ENCODE measurements at regions not wholly inside any gene's neighbourhood (a gene's known extent, or its start where the extent isn't known, plus 50 kb on each side); places are given as distances from the start of the nearest gene placed in this dataset.

DNA sequence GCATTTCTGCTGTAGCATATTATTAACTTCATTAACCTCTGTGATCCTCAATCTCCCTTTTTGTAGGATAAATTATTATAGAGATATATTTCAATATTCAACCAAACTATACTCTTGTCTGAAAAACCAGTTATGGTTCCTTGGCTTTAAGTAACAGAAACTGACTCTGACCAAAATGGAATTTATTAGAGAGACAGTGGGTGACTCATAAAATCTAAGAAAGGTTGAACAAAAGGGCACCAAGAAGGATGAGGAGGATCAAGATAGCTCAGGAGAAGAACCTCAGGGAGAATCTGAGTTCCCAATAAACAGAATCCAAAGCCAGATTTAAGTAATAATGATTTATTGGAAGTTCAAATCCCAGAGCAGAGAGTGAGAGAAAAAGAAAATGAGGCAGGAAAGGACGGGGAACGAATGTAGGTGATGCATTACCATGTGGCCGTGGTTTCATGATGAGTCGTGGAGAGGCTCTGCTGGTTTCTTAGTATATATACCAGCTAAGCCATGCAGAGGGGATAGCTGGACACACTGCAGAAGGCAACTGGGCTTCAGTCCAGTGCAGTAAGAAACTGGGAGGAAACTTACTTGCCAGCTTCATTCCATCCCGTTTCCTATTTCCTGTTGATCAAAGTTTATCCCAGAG, 151.5 kb upstream of the GOT2 start:
- CTCF ChIA-PET (ENCODE audit: low intra/inter-chr PET ratio, low total read pairs) = no interaction called here
- no peak for TF ChIP-seq ZNF549 (CRISPR knock-in tag; IDR thresholded peaks at IDR 0.05)
- no peak for TF ChIP-seq DMAP1 (CRISPR knock-in tag; IDR thresholded peaks at IDR 0.05)
- no peak for TF ChIP-seq PLRG1 (conservative IDR thresholded peaks at IDR 0.05)
- TF ChIP-seq ZNF552 (CRISPR knock-in tag; IDR thresholded peaks at IDR 0.05; ENCODE audit: borderline replicate concordance) = no peak
- TF ChIP-seq SOX5 (CRISPR knock-in tag; IDR thresholded peaks at IDR 0.05; ENCODE audit: borderline replicate concordance) = no peak
- TF ChIP-seq BORCS8-MEF2B (CRISPR knock-in tag; IDR thresholded peaks at IDR 0.05) = no peak
- no peak for TF ChIP-seq KLF12 (CRISPR knock-in tag; IDR thresholded peaks at IDR 0.05; ENCODE audit: borderline replicate concordance)
- no peak for TF ChIP-seq ZNF567 (CRISPR knock-in tag; IDR thresholded peaks at IDR 0.05; ENCODE audit: borderline replicate concordance)
- TF ChIP-seq GPN1 (CRISPR knock-in tag; IDR thresholded peaks at IDR 0.05; ENCODE audit: borderline replicate concordance) = no peak
- TF ChIP-seq NCOA1 (CRISPR knock-in tag; IDR thresholded peaks at IDR 0.05) = no peak
- FAIRE-seq = no peak
- DNase-seq (ENCODE audit: low spot score) = no peak
- no TSS peak for BruUV-seq (replicated peaks)
- no peak overlapping the region for H2AFZ ChIP-seq (ENCODE audit: low read length)
- no peaks in the 10 kb centered on the region for H4K20me1 ChIP-seq (ENCODE audit: insufficient read depth, low read length)
- no peaks in the 10 kb centered on the region for H3K9me3 ChIP-seq (ENCODE audit: low read length)
- H3K4me3 ChIP-seq (replicated peaks in 1 of 3; ENCODE audit: insufficient read depth in 1 of 3, low read depth in 2 of 3, low read length in 3 of 3) = no peak overlapping the region
- no peaks in the 10 kb centered on the region for H3K36me3 ChIP-seq (replicated peaks in 1 of 2; ENCODE audit: control insufficient read depth in 1 of 2, insufficient read depth in 2 of 2, low read length in 2 of 2)
- H3K9ac ChIP-seq (ENCODE audit: insufficient read depth, low read depth, low read length) = no peak overlapping the region
- no peak for ATAC-seq
- H3K79me2 ChIP-seq (ENCODE audit: insufficient read depth, low read length) = no peaks in the 10 kb centered on the region
- H3K4me2 ChIP-seq (ENCODE audit: low read depth, low read length) = no peak overlapping the region
- in situ Hi-C loops (cut with HindIII; ENCODE audit: extremely low pct_ligation_motif_present, low pct_unique_long_range_greater_than_20kb) (no loop called here), intact Hi-C loops (cut with micrococcal nuclease; ENCODE audit: unreplicated experiment) (no loop called here)
- WGBS (ENCODE audit: low lambda C conversion rate) = under 1% methylated on average over 5 of the region's 5 CpGs
- H3K27ac ChIP-seq (ENCODE audit: extremely low read length, insufficient read depth, low read length) = no peak overlapping the region
- no peaks in the 10 kb centered on the region for H3K27me3 ChIP-seq (ENCODE audit: control insufficient read depth in 1 of 2, insufficient read depth in 2 of 2, low read length in 2 of 2)
- POLR2A ChIA-PET = no interaction called here
- no peaks in the 10 kb centered on the region for H3K4me1 ChIP-seq (ENCODE audit: insufficient read depth, low read length)

DNA sequence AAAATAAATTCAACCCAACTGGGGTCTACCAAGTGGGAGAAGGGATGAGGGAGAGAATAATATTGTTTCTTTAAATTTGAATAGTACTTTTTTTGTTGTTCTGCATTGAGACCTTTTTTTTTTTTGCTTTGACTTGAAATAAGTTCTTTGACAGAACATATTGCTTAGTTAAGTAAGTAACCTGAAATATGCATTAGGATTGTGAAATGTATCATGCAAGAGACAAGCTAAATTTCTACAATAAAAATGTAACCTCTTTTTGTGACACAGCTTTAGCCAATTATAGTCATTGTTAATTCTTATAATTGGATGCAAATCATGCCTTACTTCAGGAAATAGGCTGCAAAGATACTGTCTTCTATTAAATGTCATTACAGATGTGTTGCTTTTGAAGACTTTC, 150.0 kb upstream of the GOT2 start:
- no peaks in the 10 kb centered on the region for H3K27me3 ChIP-seq (ENCODE audit: control insufficient read depth in 1 of 2, insufficient read depth in 2 of 2, low read length in 2 of 2)
- BruUV-seq (replicated peaks) = no TSS peak
- no peaks in the 10 kb centered on the region for H4K20me1 ChIP-seq (ENCODE audit: insufficient read depth, low read length)
- H3K27ac ChIP-seq (ENCODE audit: extremely low read length, insufficient read depth, low read length) = no peak overlapping the region
- POLR2A ChIA-PET = no interaction called here
- no peaks in the 10 kb centered on the region for H3K79me2 ChIP-seq (ENCODE audit: insufficient read depth, low read length)
- in situ Hi-C loops (cut with HindIII; ENCODE audit: extremely low pct_ligation_motif_present, low pct_unique_long_range_greater_than_20kb) = no loop called here
- FAIRE-seq (no peak), DNase-seq (ENCODE audit: low spot score) (no peak), ATAC-seq (no peak)
- peaks cover 2% of the 10 kb centered on the region; the same call in 1 of the 2 replicates for H3K9me3 ChIP-seq (ENCODE audit: low read length)
- CTCF ChIA-PET (ENCODE audit: low intra/inter-chr PET ratio, low total read pairs) = no interaction called here
- no peak overlapping the region for H3K4me2 ChIP-seq (ENCODE audit: low read depth, low read length)
- H3K36me3 ChIP-seq (replicated peaks in 1 of 2; ENCODE audit: control insufficient read depth in 1 of 2, insufficient read depth in 2 of 2, low read length in 2 of 2) = no peaks in the 10 kb centered on the region
- H3K9ac ChIP-seq (ENCODE audit: insufficient read depth, low read depth, low read length) = no peak overlapping the region
- H3K4me1 ChIP-seq (ENCODE audit: insufficient read depth, low read length) = no peaks in the 10 kb centered on the region
- TF ChIP-seq ZNF274 (CRISPR knock-in tag; IDR thresholded peaks at IDR 0.05) = no peak
- TF ChIP-seq GRHL1 (CRISPR knock-in tag; conservative IDR thresholded peaks at IDR 0.05) = no peak
- no peak for TF ChIP-seq ISL2 (CRISPR knock-in tag; IDR thresholded peaks at IDR 0.05)
- no peak for TF ChIP-seq HNRNPH1 (optimal IDR thresholded peaks at IDR 0.05; ENCODE audit: low read depth, low read length)
- no peak overlapping the region for H3K4me3 ChIP-seq (replicated peaks in 1 of 3; ENCODE audit: insufficient read depth in 1 of 3, low read depth in 2 of 3, low read length in 3 of 3)
- H2AFZ ChIP-seq (ENCODE audit: low read length) = no peak overlapping the region
- intact Hi-C loops (cut with micrococcal nuclease; ENCODE audit: unreplicated experiment) = no loop called here

All from HepG2 (cell line).